ENCODE measurements at regions not wholly inside any gene's neighbourhood (a gene's known extent, or its start where the extent isn't known, plus 50 kb on each side); places are given as distances from the start of the nearest gene placed in this dataset.

GRCh38 chr15:94749811-94750617, 518.7 kb downstream of the MCTP2 start:
- no peak for DNase-seq (ENCODE audit: low read depth in 3 of 3)

DNA sequence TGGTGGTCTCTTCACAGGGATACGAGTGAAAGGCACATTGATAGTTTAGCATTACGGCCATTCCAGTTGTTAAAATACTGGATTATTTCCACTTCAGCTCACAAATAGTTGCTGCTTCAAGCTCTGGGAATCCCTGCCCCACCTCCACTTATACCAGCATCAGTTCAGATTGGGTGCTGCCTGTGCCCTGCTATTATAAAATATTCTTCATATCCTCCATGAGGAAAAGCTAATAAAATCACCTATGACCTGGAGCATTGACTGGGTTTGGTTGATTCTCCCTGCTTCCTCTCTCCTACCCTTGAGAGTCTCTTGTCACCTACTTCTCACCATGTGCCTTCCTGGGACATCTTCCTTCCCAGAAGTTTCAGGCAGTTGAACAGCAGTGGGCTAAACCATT, 529.0 kb downstream of the MCTP2 start:
- DNase-seq (ENCODE audit: low read depth in 3 of 3), result no peak

DNA sequence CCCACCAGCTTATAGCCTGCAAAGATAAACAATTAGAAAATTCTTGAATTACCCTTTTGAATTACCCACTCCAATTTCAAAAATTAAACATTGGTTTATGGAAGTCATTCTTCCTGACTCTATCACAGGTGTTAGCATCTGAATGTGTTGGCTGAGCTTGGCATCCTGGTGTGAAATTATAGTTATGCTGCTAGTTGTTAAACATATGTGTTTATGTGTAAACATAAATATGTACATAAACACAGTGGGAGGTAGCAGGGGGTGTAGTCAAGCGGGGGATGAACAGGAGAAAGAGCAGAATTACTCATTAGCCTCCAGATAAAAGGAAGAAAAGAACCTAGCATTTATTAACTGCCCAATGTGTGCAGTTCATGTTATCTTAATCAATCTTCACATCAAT, 530.2 kb downstream of the MCTP2 start:
- no peak for DNase-seq (ENCODE audit: low read depth in 3 of 3)

- no peak for DNase-seq (ENCODE audit: low read depth in 3 of 3)
These were observed 537.7 kb downstream of the MCTP2 start for GRCh38 chr15:94769089-94769488.

- DNase-seq (ENCODE audit: low read depth in 3 of 3), result no peak
These were observed 538.8 kb downstream of the MCTP2 start for GRCh38 chr15:94770199-94770598.

DNA sequence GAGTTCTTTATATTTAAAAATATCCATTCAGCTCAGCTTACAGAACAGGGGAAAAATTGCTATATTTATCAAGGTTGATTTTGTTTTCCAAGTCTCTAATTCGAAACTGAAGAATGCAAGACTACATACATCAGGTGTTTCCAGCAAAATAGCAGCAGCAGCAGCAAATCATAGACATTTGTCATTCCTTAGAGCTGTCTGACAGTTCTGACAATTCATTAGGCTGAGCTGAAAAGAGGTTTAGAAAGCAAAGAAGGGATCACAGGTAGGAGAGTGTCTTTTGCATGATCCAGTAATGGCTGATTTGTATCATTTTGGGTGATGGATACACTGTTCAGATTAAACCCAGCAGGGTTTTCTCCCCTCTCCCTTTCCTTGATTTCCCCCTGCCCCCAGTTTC, 545.7 kb downstream of the MCTP2 start:
- no peak for DNase-seq (ENCODE audit: low read depth in 3 of 3)

DNA sequence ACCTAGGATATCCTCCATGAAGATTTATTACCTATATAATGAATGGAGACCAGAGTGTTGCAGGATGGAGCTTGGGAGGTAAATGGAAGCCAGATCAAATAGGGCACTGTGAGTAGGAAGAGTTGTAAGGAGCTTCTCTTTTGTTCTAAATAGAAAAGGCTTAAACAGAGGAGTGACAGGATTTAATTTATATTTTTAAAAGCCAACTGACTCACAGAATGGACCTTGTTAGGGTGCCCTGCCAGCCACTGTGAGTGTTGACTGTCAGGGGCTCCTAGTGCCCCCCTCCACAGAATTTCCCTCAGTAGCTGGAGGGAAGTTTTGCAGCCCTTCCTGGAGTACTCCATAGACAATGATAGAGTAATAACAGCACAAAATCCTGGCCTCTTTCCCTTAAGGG, 547.5 kb downstream of the MCTP2 start:
- DNase-seq (ENCODE audit: low read depth in 3 of 3), result no peak

DNA sequence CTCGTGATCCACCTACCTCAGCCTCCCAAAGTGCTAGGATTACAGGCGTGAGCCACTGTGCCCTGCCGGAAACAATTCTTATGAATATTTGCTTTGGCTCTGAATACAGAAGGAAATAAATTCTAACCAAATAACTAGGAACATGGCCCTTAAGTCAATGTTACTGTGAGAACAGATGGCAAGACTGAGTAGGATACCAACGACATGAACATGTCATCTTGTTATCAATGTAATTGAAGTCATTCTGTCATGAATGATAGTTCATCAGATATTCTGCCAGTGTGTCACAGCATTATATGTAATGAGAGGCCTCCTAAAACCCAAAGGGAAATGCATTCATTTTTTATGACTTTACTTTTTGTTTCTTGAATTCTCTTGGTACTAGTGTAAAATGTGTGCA, 548.8 kb downstream of the MCTP2 start:
- DNase-seq (ENCODE audit: low read depth in 3 of 3), result no peak

DNA sequence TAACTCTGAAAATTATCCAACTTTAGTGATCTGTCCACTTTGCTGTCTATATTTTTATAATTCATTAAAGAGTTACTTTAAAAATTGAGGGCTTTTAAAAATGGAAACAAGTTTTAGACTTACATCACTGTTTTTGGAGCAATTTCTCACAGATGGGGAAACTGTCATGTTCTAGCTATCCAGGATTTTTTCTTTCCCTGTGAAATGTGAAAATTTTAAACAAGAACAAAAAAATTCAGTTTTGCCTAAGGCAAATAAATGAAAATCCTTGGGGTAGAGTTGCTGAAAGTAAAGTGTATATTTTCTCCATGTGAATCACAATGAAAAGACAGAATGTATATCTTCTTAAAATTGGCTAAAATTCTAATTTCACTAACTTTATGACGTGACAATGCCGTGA, 553.7 kb downstream of the MCTP2 start:
- no peak for DNase-seq (ENCODE audit: low read depth in 3 of 3)

GRCh38 chr15:94791008-94791407, 559.6 kb downstream of the MCTP2 start:
- no peak for DNase-seq (ENCODE audit: low read depth in 3 of 3)

GRCh38 chr15:94791510-94791909, 560.1 kb downstream of the MCTP2 start:
- DNase-seq (ENCODE audit: low read depth in 3 of 3), result no peak

DNA sequence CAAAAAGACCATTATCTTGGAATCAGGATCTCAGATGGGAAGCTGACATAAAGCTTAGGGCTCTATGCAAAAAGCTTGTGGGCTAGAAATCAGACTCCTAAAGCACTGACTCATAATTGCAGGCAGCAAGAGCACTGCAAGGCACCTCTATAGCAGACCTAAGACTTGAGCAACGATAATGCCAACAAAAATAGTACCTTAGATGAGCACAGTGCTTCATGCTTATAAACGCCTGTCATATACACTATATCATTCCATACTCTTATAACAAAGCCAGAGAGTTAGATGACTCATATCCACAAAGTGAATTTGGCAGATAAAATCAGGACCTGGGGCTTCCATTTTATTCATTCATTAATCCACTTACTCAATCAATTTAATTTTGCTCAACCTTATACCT, 560.8 kb downstream of the MCTP2 start:
- DNase-seq (ENCODE audit: low read depth in 3 of 3), result no peak

GRCh38 chr15:94793207-94793606, 561.8 kb downstream of the MCTP2 start:
- DNase-seq (ENCODE audit: low read depth in 3 of 3), result no peak

DNA sequence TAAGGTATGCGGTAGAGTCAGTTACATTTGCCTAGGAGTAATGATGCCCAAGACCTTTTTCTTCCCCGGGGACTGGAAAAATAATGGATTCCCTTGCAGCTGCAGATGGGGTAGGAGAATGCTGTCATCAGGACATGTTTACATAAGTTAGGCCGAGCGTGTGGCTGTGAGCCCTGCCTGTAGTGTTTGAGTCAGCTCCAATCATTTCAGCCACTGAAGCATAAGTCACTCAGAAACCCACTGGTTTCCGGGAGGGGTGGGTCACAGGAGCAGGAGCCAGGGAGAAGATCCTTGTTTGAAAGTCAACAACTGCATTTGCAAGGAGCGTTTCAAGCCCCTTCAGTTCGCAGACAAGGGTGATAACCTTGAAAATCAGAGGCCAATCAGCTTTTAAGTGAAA, 562.3 kb downstream of the MCTP2 start:
- no peak for DNase-seq (ENCODE audit: low read depth in 3 of 3)

DNA sequence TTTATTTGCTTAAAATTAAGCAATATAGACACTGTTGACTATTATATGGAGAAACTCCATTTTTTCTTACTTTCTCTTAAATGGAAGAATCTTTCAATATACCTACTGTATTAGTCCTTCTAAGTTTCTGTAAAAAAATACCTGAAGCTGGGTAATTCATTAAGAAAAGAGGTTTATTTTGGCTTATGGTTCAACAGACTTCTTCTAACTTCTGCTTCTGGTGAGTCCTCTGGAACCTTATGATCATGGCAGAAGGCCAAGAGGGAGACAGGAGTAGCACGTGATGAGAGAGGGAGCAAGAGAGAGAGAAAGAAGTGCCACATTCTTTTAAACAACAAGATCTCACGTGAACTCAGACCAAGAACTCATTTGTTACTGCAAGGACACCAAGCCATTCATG, 573.3 kb downstream of the MCTP2 start:
- no peak for DNase-seq (ENCODE audit: low read depth in 3 of 3)

- DNase-seq (ENCODE audit: low read depth in 3 of 3), result no peak
These were observed 583.9 kb downstream of the MCTP2 start for GRCh38 chr15:94815110-94815731.

GRCh38 chr15:94815914-94816313, 584.6 kb downstream of the MCTP2 start:
- DNase-seq (ENCODE audit: low read depth in 3 of 3), result no peak

- no peak for DNase-seq (ENCODE audit: low read depth in 3 of 3)
These were observed 598.8 kb downstream of the MCTP2 start for GRCh38 chr15:94829887-94830884.

DNA sequence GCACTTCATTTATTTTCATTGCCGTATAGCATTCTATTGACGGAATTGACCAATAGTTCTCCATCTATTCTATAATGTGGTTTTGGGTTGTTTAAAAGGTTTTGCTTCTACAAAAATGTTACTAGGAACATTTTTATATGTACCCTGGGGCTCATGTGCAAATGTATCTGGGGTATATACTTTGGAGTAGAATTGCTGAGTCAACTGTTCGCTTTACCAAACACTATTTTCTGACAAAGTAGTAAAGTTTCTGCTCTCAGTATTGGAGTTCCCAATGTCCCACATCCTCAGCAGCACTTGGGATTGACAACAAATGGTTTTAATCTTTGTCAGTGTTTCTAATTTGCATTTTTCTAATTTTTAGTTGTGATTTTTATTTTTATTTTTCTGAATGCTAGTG, 602.6 kb downstream of the MCTP2 start:
- DNase-seq (ENCODE audit: low read depth in 3 of 3), result no peak

DNA sequence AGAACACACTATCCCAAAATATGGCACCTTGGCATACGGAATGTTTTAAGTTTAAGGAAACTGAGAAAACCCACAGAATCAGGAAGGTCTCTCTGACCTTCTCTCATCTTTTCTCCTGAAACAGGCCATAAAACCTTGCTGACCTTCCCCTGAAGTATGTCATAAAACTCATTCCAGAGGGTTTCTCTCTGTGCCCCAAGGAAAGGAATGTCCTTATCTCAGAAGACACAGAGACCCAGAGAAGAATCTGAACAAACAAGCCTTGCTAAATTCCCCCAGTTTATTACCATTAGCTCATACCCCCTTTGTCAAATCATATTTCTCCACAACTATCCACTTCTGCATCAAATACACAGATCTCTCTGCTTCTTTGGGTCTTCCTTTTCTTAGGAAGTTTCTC, 603.1 kb downstream of the MCTP2 start:
- DNase-seq (ENCODE audit: low read depth in 3 of 3), result no peak

DNA sequence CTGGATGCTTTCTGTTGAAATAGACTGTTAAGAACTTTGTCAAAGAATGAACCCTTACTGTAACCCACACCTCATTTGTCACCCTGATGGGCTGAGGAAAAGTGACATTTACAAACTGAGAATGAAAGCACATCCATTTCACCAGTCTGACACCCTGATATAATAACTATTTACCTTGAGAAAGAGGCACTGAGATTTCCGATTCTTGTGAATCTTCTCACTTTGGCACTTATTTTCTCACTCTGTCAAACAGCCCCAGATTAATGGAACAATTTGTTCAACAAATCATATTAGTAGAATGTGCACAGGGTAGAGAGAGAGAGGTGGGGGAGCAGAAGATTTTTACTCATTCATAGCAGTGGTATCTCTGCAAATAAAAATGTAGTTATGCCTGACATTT, 606.9 kb downstream of the MCTP2 start:
- DNase-seq (ENCODE audit: low read depth in 3 of 3), result no peak
